ENCODE measurements at regions not wholly inside any gene's neighbourhood (a gene's known extent, or its start where the extent isn't known, plus 50 kb on each side); places are given as distances from the start of the nearest gene placed in this dataset.

- TF ChIP-seq, protein P1, sequence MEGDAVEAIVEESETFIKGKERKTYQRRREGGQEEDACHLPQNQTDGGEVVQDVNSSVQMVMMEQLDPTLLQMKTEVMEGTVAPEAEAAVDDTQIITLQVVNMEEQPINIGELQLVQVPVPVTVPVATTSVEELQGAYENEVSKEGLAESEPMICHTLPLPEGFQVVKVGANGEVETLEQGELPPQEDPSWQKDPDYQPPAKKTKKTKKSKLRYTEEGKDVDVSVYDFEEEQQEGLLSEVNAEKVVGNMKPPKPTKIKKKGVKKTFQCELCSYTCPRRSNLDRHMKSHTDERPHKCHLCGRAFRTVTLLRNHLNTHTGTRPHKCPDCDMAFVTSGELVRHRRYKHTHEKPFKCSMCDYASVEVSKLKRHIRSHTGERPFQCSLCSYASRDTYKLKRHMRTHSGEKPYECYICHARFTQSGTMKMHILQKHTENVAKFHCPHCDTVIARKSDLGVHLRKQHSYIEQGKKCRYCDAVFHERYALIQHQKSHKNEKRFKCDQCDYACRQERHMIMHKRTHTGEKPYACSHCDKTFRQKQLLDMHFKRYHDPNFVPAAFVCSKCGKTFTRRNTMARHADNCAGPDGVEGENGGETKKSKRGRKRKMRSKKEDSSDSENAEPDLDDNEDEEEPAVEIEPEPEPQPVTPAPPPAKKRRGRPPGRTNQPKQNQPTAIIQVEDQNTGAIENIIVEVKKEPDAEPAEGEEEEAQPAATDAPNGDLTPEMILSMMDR (conservative IDR thresholded peaks at IDR 0.05; ENCODE audit: low read depth, low read length) = peak; percentile 40
- no peak for TF ChIP-seq EZH2 (IDR thresholded peaks at IDR 0.05; ENCODE audit: borderline replicate concordance, low read depth, low read length, poor library complexity, severe bottlenecking)
These were observed 1403.1 kb upstream of the TENM3 start for GRCh38 chr4:180840142-180840541.
